Lower leg skin (tissue), 3 donors: ENCODE measurements at regions not wholly inside any gene's neighbourhood (a gene's known extent, or its start where the extent isn't known, plus 50 kb on each side); places are given as distances from the start of the nearest gene placed in this dataset.

Source experiments
- POLR2A ChIP-seq, 2 donors: fragments of 450-650 bp; IDR thresholded peaks; one replicate each; pipeline ENCODE4 v1.6.1; 2016 to 2017; ENCODE audit warnings: antibody characterized with exemption in 2 of 2, mild to moderate bottlenecking in 1 of 2, moderate library complexity in 1 of 2
- TF ChIP-seq, protein P1 (sequence below), 3 donors: fragments of 450-650 bp; IDR thresholded peaks; one replicate each; pipeline ENCODE4 v1.5.1; 2016; ENCODE audit warnings: antibody characterized with exemption in 3 of 3, mild to moderate bottlenecking in 3 of 3, moderate library complexity in 2 of 3

GRCh38 chr22:46082633-46083032 is 67.7 kb upstream of the PPARA start:
- no peak for TF ChIP-seq POLR2A (IDR thresholded peaks at IDR 0.05)
- TF ChIP-seq, protein P1, sequence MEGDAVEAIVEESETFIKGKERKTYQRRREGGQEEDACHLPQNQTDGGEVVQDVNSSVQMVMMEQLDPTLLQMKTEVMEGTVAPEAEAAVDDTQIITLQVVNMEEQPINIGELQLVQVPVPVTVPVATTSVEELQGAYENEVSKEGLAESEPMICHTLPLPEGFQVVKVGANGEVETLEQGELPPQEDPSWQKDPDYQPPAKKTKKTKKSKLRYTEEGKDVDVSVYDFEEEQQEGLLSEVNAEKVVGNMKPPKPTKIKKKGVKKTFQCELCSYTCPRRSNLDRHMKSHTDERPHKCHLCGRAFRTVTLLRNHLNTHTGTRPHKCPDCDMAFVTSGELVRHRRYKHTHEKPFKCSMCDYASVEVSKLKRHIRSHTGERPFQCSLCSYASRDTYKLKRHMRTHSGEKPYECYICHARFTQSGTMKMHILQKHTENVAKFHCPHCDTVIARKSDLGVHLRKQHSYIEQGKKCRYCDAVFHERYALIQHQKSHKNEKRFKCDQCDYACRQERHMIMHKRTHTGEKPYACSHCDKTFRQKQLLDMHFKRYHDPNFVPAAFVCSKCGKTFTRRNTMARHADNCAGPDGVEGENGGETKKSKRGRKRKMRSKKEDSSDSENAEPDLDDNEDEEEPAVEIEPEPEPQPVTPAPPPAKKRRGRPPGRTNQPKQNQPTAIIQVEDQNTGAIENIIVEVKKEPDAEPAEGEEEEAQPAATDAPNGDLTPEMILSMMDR (IDR thresholded peaks at IDR 0.05): no peak
